ENCODE measurements at regions not wholly inside any gene's neighbourhood (a gene's known extent, or its start where the extent isn't known, plus 50 kb on each side); places are given as distances from the start of the nearest gene placed in this dataset.
"Not testable (repeated sequence)": the region's sequence is repeated elsewhere in the genome, so short reads cannot be mapped to it uniquely, and the experiment has no call there.

GRCh38 chr5:158499075-158499891 lies 600.4 kb downstream of the EBF1 start:
- ChIA-PET CTCF (no interaction called here), POLR2A (no interaction called here)
- no peaks in the 10 kb centered on the region for H3K4me1 Mint-ChIP-seq (ENCODE audit: low read depth)
- no peaks in the 10 kb centered on the region for H3K36me3 Mint-ChIP-seq
- H3K9me3 Mint-ChIP-seq = no peaks in the 10 kb centered on the region
- intact Hi-C loops (cut with micrococcal nuclease) = no loop called here
- no peak overlapping the region for H3K27ac Mint-ChIP-seq
- H3K27me3 Mint-ChIP-seq = peaks cover 2% of the 10 kb centered on the region
- no peak for DNase-seq
- H3K4me3 Mint-ChIP-seq = no peak overlapping the region

GRCh38 chr5:158496624-158497023 lies 603.1 kb downstream of the EBF1 start:
- Mint-ChIP-seq H3K27ac (no peak overlapping the region), H3K4me1 (ENCODE audit: low read depth) (no peaks in the 10 kb centered on the region), H3K4me3 (no peak overlapping the region), H3K27me3 (peaks cover 2% of the 10 kb centered on the region), H3K36me3 (no peaks in the 10 kb centered on the region), H3K9me3 (no peaks in the 10 kb centered on the region)
- no peak for DNase-seq
- ChIA-PET CTCF (no interaction called here), POLR2A (no interaction called here)
- intact Hi-C loops (cut with micrococcal nuclease) = no loop called here

- intact Hi-C loops (cut with micrococcal nuclease) = no loop called here
- H3K4me1 Mint-ChIP-seq (ENCODE audit: low read depth) = no peaks in the 10 kb centered on the region
- peaks cover 2% of the 10 kb centered on the region for H3K27me3 Mint-ChIP-seq
- ChIA-PET CTCF (no interaction called here), POLR2A (no interaction called here)
- DNase-seq = no peak
- no peak overlapping the region for H3K4me3 Mint-ChIP-seq
- no peak overlapping the region for H3K27ac Mint-ChIP-seq
- H3K9me3 Mint-ChIP-seq = no peaks in the 10 kb centered on the region
- H3K36me3 Mint-ChIP-seq = no peaks in the 10 kb centered on the region
These were observed 605.2 kb downstream of the EBF1 start for GRCh38 chr5:158494541-158494940.

GRCh38 chr5:158494044-158494443 lies 605.7 kb downstream of the EBF1 start:
- H3K36me3 Mint-ChIP-seq; H3K27ac Mint-ChIP-seq; H3K9me3 Mint-ChIP-seq; intact Hi-C loops (cut with micrococcal nuclease); CTCF ChIA-PET; H3K4me3 Mint-ChIP-seq; POLR2A ChIA-PET; H3K27me3 Mint-ChIP-seq; DNase-seq; H3K4me1 Mint-ChIP-seq (ENCODE audit: low read depth): not testable (repeated sequence)

GRCh38 chr5:158492841-158493242 lies 606.9 kb downstream of the EBF1 start:
- ChIA-PET CTCF (interaction anchor here (0.9 kb wide), 1 partner anchor 318 kb away, joined by 3 read pairs; no protein-coding TSS in a partner anchor), POLR2A (no interaction called here)
- peaks cover 1% of the 10 kb centered on the region for H3K27me3 Mint-ChIP-seq
- intact Hi-C loops (cut with micrococcal nuclease) = no loop called here
- no peak overlapping the region for H3K4me3 Mint-ChIP-seq
- no peaks in the 10 kb centered on the region for H3K9me3 Mint-ChIP-seq
- DNase-seq = no peak
- no peak overlapping the region for H3K27ac Mint-ChIP-seq
- H3K36me3 Mint-ChIP-seq = no peaks in the 10 kb centered on the region
- H3K4me1 Mint-ChIP-seq (ENCODE audit: low read depth) = no peaks in the 10 kb centered on the region

GRCh38 chr5:158492136-158492535 lies 607.6 kb downstream of the EBF1 start:
- ChIA-PET POLR2A (no interaction called here), CTCF (no interaction called here)
- H3K36me3 Mint-ChIP-seq = no peaks in the 10 kb centered on the region

GRCh38 chr5:158487664-158488063 lies 612.1 kb downstream of the EBF1 start:
- ChIA-PET POLR2A (no interaction called here), CTCF (interaction anchor here (0.7 kb wide), 1 partner anchor 13 kb away, joined by 3 read pairs; no protein-coding TSS in a partner anchor)
- intact Hi-C loops (cut with micrococcal nuclease) = no loop called here
- no peaks in the 10 kb centered on the region for H3K36me3 Mint-ChIP-seq
- H3K27me3 Mint-ChIP-seq = peaks cover 5% of the 10 kb centered on the region
- H3K9me3 Mint-ChIP-seq = no peaks in the 10 kb centered on the region
- H3K4me1 Mint-ChIP-seq (ENCODE audit: low read depth) = no peaks in the 10 kb centered on the region
- DNase-seq = no peak
- no peak overlapping the region for H3K27ac Mint-ChIP-seq
- no peak overlapping the region for H3K4me3 Mint-ChIP-seq

More at GRCh38 chr5:158492136-158492535, 607.6 kb downstream of the EBF1 start:
- Mint-ChIP-seq H3K9me3 (no peaks in the 10 kb centered on the region), H3K4me3 (no peak overlapping the region), H3K4me1 (ENCODE audit: low read depth) (no peaks in the 10 kb centered on the region), H3K27ac (no peak overlapping the region), H3K27me3 (no peaks in the 10 kb centered on the region)
- intact Hi-C loops (cut with micrococcal nuclease) = no loop called here
- no peak for DNase-seq

- Mint-ChIP-seq H3K9me3 (no peaks in the 10 kb centered on the region), H3K36me3 (no peaks in the 10 kb centered on the region), H3K27ac (no peak overlapping the region), H3K27me3 (peaks cover 6% of the 10 kb centered on the region), H3K4me3 (no peak overlapping the region), H3K4me1 (ENCODE audit: low read depth) (no peaks in the 10 kb centered on the region)
- DNase-seq = no peak
- CTCF ChIA-PET = interaction anchor here (0.7 kb wide), 1 partner anchor 13 kb away, joined by 3 read pairs; no protein-coding TSS in a partner anchor
- POLR2A ChIA-PET = no interaction called here
- intact Hi-C loops (cut with micrococcal nuclease) = no loop called here
These were observed 612.6 kb downstream of the EBF1 start for GRCh38 chr5:158487156-158487555.

GRCh38 chr5:158486566-158486965 lies 613.1 kb downstream of the EBF1 start:
- intact Hi-C loops (cut with micrococcal nuclease) = no loop called here
- no peaks in the 10 kb centered on the region for H3K9me3 Mint-ChIP-seq
- DNase-seq = no peak

GRCh38 chr5:158485604-158486081 lies 614.1 kb downstream of the EBF1 start:
- peaks cover 6% of the 10 kb centered on the region for H3K27me3 Mint-ChIP-seq
- no peaks in the 10 kb centered on the region for H3K4me1 Mint-ChIP-seq (ENCODE audit: low read depth)
- intact Hi-C loops (cut with micrococcal nuclease) = no loop called here
- no peaks in the 10 kb centered on the region for H3K9me3 Mint-ChIP-seq
- no peak overlapping the region for H3K4me3 Mint-ChIP-seq
- ChIA-PET CTCF (no interaction called here), POLR2A (no interaction called here)
- H3K27ac Mint-ChIP-seq = no peak overlapping the region
- DNase-seq = no peak
- no peaks in the 10 kb centered on the region for H3K36me3 Mint-ChIP-seq

More at GRCh38 chr5:158486566-158486965, 613.1 kb downstream of the EBF1 start:
- Mint-ChIP-seq H3K27me3 (peaks cover 6% of the 10 kb centered on the region), H3K4me1 (ENCODE audit: low read depth) (no peaks in the 10 kb centered on the region), H3K4me3 (no peak overlapping the region), H3K36me3 (no peaks in the 10 kb centered on the region), H3K27ac (no peak overlapping the region)
- POLR2A ChIA-PET = no interaction called here
- CTCF ChIA-PET = no interaction called here

- DNase-seq = no peak
- ChIA-PET CTCF (no interaction called here), POLR2A (no interaction called here)
- Mint-ChIP-seq H3K27me3 (peaks cover 6% of the 10 kb centered on the region), H3K27ac (no peak overlapping the region), H3K9me3 (no peaks in the 10 kb centered on the region), H3K4me1 (ENCODE audit: low read depth) (no peaks in the 10 kb centered on the region), H3K4me3 (no peak overlapping the region), H3K36me3 (no peaks in the 10 kb centered on the region)
- intact Hi-C loops (cut with micrococcal nuclease) = no loop called here
These were observed 614.7 kb downstream of the EBF1 start for GRCh38 chr5:158485047-158485446.

GRCh38 chr5:158484150-158484549 lies 615.6 kb downstream of the EBF1 start:
- no peak overlapping the region for H3K27ac Mint-ChIP-seq
- no peak for DNase-seq
- ChIA-PET CTCF (no interaction called here), POLR2A (no interaction called here)
- H3K9me3 Mint-ChIP-seq = no peaks in the 10 kb centered on the region
- no peaks in the 10 kb centered on the region for H3K36me3 Mint-ChIP-seq
- no peaks in the 10 kb centered on the region for H3K4me1 Mint-ChIP-seq (ENCODE audit: low read depth)
- no peak overlapping the region for H3K4me3 Mint-ChIP-seq
- intact Hi-C loops (cut with micrococcal nuclease) = no loop called here
- H3K27me3 Mint-ChIP-seq = peaks cover 6% of the 10 kb centered on the region

GRCh38 chr5:158483281-158483860 lies 616.3 kb downstream of the EBF1 start:
- Mint-ChIP-seq H3K36me3 (no peaks in the 10 kb centered on the region), H3K9me3 (no peaks in the 10 kb centered on the region), H3K27me3 (peaks cover 6% of the 10 kb centered on the region), H3K27ac (no peak overlapping the region), H3K4me3 (no peak overlapping the region), H3K4me1 (ENCODE audit: low read depth) (no peaks in the 10 kb centered on the region)
- intact Hi-C loops (cut with micrococcal nuclease) = no loop called here
- POLR2A ChIA-PET = no interaction called here
- CTCF ChIA-PET = no interaction called here
- no peak for DNase-seq
